Large intestine (tissue), 3 donors: ENCODE measurements at regions not wholly inside any gene's neighbourhood (a gene's known extent, or its start where the extent isn't known, plus 50 kb on each side); places are given as distances from the start of the nearest gene placed in this dataset.

Experiments used
- DNase-seq, 2 donors: peaks; one replicate each; pipeline versions ENCODE4 v3.0.0 to v3.0.0-alpha.2; 2013
- H3K27ac ChIP-seq: one replicate; pipeline ENCODE4 v1.5.1; 2013; ENCODE audit warnings: low read length
- H3K27me3 ChIP-seq: 2 replicates; pipeline ENCODE4 v1.6.1; 2013; ENCODE audit warnings: low read length; ENCODE audit not compliant: control insufficient read depth, insufficient read depth
- H3K36me3 ChIP-seq: 2 replicates; pipeline ENCODE4 v1.6.1; 2013; ENCODE audit warnings: low read length; ENCODE audit not compliant: control insufficient read depth, insufficient read depth
- H3K4me1 ChIP-seq: one replicate; pipeline ENCODE4 v1.6.1; 2013; ENCODE audit warnings: low read length; ENCODE audit not compliant: control insufficient read depth, insufficient read depth
- H3K4me3 ChIP-seq: one replicate; pipeline ENCODE4 v1.5.1; 2013; ENCODE audit warnings: low read length
- H3K9me3 ChIP-seq: one replicate; pipeline ENCODE4 v1.6.1; 2013; ENCODE audit warnings: mild to moderate bottlenecking, low read depth, low read length, moderate library complexity; ENCODE audit not compliant: control insufficient read depth
- WGBS: methylation state at CpG from one replicate; pipeline ENCODE4 v1.1.5; 2013; ENCODE audit warnings: low lambda C conversion rate; ENCODE audit not compliant: insufficient coverage; 5-methylcytosine and 5-hydroxymethylcytosine counted together

- Histone ChIP-seq H3K27me3 (peaks cover 35% of the 10 kb centered on the region), H3K27ac (no peak overlapping the region)
- no CpG with 5 or more reads among the region's 20 CpGs for WGBS
These were observed 248.4 kb downstream of the C16orf95 start for GRCh38 chr16:87068762-87069150.

GRCh38 chr16:87070657-87071056, 246.5 kb downstream of the C16orf95 start:
- no CpG with 5 or more reads among the region's 9 CpGs for WGBS
- Histone ChIP-seq H3K36me3 (no peaks in the 10 kb centered on the region), H3K4me1 (no peaks in the 10 kb centered on the region), H3K9me3 (no peaks in the 10 kb centered on the region), H3K27me3 (peaks cover 25% of the 10 kb centered on the region), H3K4me3 (no peak overlapping the region), H3K27ac (no peak overlapping the region)
- DNase-seq = no peak

More at GRCh38 chr16:87068762-87069150, 248.4 kb downstream of the C16orf95 start:
- H3K4me3 ChIP-seq = no peak overlapping the region
- no peak for DNase-seq
- H3K36me3 ChIP-seq = no peaks in the 10 kb centered on the region
- H3K9me3 ChIP-seq = no peaks in the 10 kb centered on the region
- no peaks in the 10 kb centered on the region for H3K4me1 ChIP-seq

GRCh38 chr16:87072101-87072500, 245.1 kb downstream of the C16orf95 start:
- Histone ChIP-seq H3K36me3 (no peaks in the 10 kb centered on the region), H3K27me3 (peaks cover 19% of the 10 kb centered on the region), H3K4me1 (no peaks in the 10 kb centered on the region), H3K27ac (no peak overlapping the region), H3K9me3 (no peaks in the 10 kb centered on the region), H3K4me3 (no peak overlapping the region)
- 100% methylated on average over 1 of the region's 8 CpGs for WGBS
- no peak for DNase-seq

GRCh38 chr16:87074641-87075318, 242.4 kb downstream of the C16orf95 start:
- Histone ChIP-seq H3K4me3 (no peak overlapping the region), H3K27ac (no peak overlapping the region), H3K27me3 (peaks cover 9% of the 10 kb centered on the region), H3K9me3 (no peaks in the 10 kb centered on the region), H3K36me3 (no peaks in the 10 kb centered on the region), H3K4me1 (no peaks in the 10 kb centered on the region)
- DNase-seq = no peak
- 84% methylated on average over 4 of the region's 19 CpGs for WGBS

GRCh38 chr16:87075319-87075860, 241.8 kb downstream of the C16orf95 start:
- Histone ChIP-seq H3K9me3 (no peaks in the 10 kb centered on the region), H3K27me3 (peaks cover 9% of the 10 kb centered on the region), H3K36me3 (no peaks in the 10 kb centered on the region), H3K4me1 (no peaks in the 10 kb centered on the region), H3K27ac (no peak overlapping the region), H3K4me3 (no peak overlapping the region)
- no CpG with 5 or more reads among the region's 12 CpGs for WGBS
- DNase-seq = no peak

DNA sequence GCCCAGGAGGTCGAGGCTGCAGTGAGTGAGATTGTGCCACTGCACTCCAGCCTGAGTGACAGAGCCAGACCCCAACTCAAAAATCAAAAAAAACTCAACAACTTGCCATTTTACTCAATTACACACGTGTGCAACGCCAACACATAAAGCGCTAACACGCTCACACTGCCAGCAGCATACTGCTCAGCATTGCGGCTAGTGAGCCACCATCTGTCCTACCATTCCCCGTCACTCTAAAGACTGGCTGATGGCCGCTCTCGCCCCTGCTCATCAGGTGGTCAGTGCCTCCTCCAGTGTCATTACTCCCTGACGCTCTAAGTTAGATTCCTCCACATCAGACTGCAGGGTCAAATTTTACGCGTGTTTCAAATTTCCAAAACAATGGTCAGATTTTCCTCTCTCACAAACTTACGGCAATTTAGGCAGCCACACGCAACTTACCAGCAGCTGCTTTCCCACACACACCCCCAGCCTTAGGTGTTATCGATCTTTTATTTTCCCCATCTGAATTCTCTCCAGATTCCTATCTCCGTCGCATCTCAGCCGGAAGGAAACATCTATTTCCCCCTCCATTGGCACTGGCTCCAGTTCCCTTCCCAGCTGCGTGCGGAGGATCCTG, 240.8 kb downstream of the C16orf95 start:
- H3K27ac ChIP-seq = no peak overlapping the region
- peaks cover 2% of the 10 kb centered on the region for H3K27me3 ChIP-seq
- 100% methylated on average over 4 of the region's 20 CpGs for WGBS
- H3K4me3 ChIP-seq = no peak overlapping the region
- no peaks in the 10 kb centered on the region for H3K4me1 ChIP-seq
- H3K36me3 ChIP-seq = no peaks in the 10 kb centered on the region
- H3K9me3 ChIP-seq = peaks cover 6% of the 10 kb centered on the region
- DNase-seq = no peak

GRCh38 chr16:87076950-87077749, 240.0 kb downstream of the C16orf95 start:
- WGBS = no CpG with 5 or more reads among the region's 13 CpGs
- no peaks in the 10 kb centered on the region for H3K4me1 ChIP-seq
- H3K9me3 ChIP-seq = peaks cover 6% of the 10 kb centered on the region
- peak in 1 of 2 donors; percentile 26 for DNase-seq
- H3K36me3 ChIP-seq = no peaks in the 10 kb centered on the region
- H3K27ac ChIP-seq = no peak overlapping the region
- H3K4me3 ChIP-seq = no peak overlapping the region
- H3K27me3 ChIP-seq = peaks cover 1% of the 10 kb centered on the region

DNA sequence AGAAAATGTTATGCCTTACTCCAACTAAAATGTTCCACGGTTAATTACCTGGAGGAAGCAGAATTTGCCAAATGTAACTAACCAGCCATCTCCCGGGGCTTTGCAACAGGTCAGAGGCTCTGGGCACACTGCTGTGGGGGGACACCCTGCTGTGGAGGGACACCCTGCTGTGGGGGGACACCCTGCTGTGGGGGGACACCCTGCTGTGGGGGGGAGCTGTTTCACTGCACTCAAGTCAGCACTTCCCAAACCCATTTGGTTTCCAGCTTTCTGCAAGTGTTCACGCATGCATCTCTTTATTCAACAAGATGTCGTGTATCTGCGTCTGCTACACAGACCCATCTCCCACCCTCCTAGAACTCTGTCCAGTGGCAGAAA, 239.5 kb downstream of the C16orf95 start:
- no CpG with 5 or more reads among the region's 5 CpGs for WGBS
- no peak overlapping the region for H3K27ac ChIP-seq
- peaks cover 6% of the 10 kb centered on the region for H3K9me3 ChIP-seq
- H3K4me1 ChIP-seq = no peaks in the 10 kb centered on the region
- no peak overlapping the region for H3K4me3 ChIP-seq
- H3K27me3 ChIP-seq = no peaks in the 10 kb centered on the region
- no peak for DNase-seq
- H3K36me3 ChIP-seq = no peaks in the 10 kb centered on the region

GRCh38 chr16:87080571-87081167, 236.5 kb downstream of the C16orf95 start:
- Histone ChIP-seq H3K4me3 (no peak overlapping the region), H3K9me3 (peaks cover 6% of the 10 kb centered on the region), H3K27ac (no peak overlapping the region), H3K36me3 (no peaks in the 10 kb centered on the region), H3K27me3 (no peaks in the 10 kb centered on the region), H3K4me1 (no peaks in the 10 kb centered on the region)
- DNase-seq = no peak
- WGBS = 87% methylated on average over 3 of the region's 4 CpGs

- 87% methylated on average over 3 of the region's 5 CpGs for WGBS
- no peaks in the 10 kb centered on the region for H3K36me3 ChIP-seq
- no peaks in the 10 kb centered on the region for H3K27me3 ChIP-seq
- no peak overlapping the region for H3K4me3 ChIP-seq
- no peak overlapping the region for H3K27ac ChIP-seq
- DNase-seq = no peak
- peaks cover 6% of the 10 kb centered on the region for H3K9me3 ChIP-seq
- H3K4me1 ChIP-seq = no peaks in the 10 kb centered on the region
These were observed 231.8 kb downstream of the C16orf95 start for GRCh38 chr16:87085441-87085840.
